ENCODE measurements at regions not wholly inside any gene's neighbourhood (a gene's known extent, or its start where the extent isn't known, plus 50 kb on each side); places are given as distances from the start of the nearest gene placed in this dataset.

GRCh38 chr13:104466016-104466415 lies 1399.8 kb upstream of the SLC10A2 start:
- no peak for DNase-seq (ENCODE audit: low read depth)

- no peak for DNase-seq (ENCODE audit: low read depth)
Observed at GRCh38 chr13:104461049-104461448, 1394.8 kb upstream of the SLC10A2 start.

DNA sequence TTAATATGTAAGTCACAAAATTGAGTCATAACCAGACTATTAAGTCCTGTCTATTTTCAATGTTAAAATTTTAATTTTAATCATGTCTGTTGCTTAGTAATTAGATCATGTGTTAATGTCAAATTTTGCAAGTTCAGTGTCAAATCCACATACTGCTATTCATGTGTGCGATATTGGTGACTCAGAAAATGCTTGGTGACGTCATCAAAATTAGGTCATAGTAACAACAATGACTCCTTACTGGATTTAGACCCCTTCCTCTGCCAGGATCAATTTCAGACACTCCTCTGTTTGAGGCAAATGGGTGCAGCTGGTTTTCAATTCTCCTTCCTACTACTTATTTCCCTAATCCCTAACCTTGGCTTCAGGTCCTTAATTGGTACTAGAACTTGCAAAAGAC lies 1394.3 kb upstream of the SLC10A2 start:
- no peak for DNase-seq (ENCODE audit: low read depth)

- no peak for DNase-seq (ENCODE audit: low read depth)
Observed at GRCh38 chr13:104450006-104450405, 1383.8 kb upstream of the SLC10A2 start.

GRCh38 chr13:104447348-104447747 lies 1381.1 kb upstream of the SLC10A2 start:
- no peak for DNase-seq (ENCODE audit: low read depth)

DNA sequence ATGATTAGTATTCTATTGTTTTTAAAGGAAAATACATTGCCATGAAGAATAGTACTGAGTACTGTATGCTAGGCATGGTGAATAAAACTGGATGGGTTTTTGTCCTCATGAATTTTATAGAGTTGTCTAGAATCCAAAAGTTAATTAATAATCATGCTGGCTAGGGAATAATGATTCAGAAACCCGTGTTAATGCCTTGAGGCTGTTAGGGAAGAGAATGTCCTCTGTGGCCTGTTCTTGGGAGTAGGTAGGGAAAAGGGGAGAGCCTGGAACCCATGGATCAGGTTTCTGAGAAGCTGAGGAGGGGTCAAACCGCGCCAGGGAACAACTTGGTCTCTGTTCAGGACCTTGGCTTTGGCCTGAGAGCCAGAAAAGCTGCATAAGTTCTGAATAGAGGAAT lies 1376.3 kb upstream of the SLC10A2 start:
- no peak for DNase-seq (ENCODE audit: low read depth)

DNA sequence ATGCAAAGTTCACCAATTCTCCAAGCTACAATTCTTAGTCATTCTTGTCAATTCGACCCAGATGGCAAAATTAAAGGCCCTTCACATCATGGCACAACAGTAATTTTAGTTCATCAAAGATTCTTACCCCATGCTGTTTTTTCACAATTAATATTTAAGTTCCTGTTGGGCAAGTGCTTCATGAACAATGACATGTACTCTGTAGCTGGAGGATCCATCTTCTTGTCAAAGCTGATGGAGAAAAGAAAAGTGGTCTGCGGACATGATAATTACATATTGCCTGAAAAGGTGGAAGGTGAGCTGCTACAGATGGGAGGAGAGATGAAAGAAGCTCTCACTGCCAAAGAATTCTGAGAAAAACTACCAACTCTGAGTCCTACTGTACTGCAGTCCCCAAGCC lies 1370.3 kb upstream of the SLC10A2 start:
- no peak for DNase-seq (ENCODE audit: low read depth)

GRCh38 chr13:104431895-104432294 lies 1365.7 kb upstream of the SLC10A2 start:
- DNase-seq (ENCODE audit: low read depth): no peak

DNA sequence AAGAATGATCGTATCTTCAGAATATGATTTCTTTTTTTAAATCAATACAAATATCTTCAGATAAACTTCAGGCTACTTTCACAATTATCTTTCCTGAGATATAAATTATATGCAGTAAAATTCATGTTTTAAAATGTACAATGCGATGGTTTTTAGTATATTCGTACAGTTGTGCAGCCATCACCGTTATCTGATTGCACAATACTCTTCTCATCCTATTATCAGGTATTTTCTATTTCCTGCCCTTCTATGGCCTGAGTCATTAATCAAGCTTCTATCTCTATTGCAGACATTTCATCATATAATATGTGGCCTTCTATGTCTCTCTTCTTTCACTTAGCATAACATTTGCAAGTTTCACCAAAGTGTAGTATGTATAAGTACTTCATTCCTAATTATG lies 1360.2 kb upstream of the SLC10A2 start:
- no peak for DNase-seq (ENCODE audit: low read depth)

DNA sequence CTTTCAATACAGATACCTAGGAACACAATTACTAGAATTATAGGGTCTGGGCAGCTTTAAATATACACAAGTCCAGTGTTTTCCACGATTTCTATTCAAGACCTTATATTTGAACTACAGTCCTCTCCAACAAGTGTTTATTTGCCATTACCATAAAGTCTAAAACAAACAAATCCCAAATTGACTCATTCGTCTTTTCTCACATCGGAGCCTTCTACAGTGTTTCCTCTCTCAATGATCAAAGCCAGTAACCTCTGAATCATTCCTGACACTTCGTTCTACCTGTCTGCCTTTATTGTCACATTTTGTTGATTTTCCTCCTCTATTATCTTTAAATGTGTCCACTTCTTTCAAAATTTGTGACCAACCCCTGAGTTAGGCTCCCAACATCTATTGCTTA lies 1356.5 kb upstream of the SLC10A2 start:
- DNase-seq (ENCODE audit: low read depth): no peak

DNA sequence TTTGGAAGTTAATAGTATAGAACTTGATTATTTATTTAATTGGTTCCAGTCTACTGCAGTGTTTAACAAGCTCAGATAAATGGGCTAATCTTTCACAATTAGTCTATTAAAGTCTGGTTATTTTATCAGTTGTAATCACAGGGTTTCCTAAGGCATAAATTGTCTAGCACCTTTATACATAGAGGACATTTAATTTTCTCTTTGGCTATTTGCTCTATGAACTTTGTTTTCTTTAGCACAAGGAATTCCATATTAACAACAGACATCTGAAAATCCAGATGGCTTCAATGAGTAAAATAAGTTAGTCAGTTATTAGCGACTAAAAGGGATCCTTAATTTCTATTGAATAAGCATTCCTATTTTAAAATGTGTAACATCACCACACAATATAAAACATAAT lies 1350.8 kb upstream of the SLC10A2 start:
- no peak for DNase-seq (ENCODE audit: low read depth)

- no peak for DNase-seq (ENCODE audit: low read depth)
Observed at GRCh38 chr13:104414771-104415170, 1348.6 kb upstream of the SLC10A2 start.

DNA sequence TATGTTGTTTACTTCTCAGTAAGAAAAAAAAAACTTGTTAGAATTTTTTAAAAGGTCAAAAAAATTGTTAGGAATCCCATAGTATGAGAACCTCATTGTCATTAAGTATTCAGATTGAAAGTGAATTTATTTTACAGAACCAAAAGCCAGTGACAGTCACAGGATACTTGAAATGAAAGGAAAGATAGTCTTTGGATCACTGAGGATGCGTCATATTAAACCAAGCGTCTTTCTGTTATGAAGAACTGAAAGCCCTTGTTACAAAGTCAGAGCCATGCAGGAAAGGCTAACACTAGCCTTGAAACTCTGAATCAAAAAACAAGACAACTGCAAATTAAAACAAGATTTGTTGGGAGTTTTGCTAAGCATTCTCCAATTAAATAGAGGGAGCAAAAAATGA lies 1348.0 kb upstream of the SLC10A2 start:
- no peak for DNase-seq (ENCODE audit: low read depth)

DNA sequence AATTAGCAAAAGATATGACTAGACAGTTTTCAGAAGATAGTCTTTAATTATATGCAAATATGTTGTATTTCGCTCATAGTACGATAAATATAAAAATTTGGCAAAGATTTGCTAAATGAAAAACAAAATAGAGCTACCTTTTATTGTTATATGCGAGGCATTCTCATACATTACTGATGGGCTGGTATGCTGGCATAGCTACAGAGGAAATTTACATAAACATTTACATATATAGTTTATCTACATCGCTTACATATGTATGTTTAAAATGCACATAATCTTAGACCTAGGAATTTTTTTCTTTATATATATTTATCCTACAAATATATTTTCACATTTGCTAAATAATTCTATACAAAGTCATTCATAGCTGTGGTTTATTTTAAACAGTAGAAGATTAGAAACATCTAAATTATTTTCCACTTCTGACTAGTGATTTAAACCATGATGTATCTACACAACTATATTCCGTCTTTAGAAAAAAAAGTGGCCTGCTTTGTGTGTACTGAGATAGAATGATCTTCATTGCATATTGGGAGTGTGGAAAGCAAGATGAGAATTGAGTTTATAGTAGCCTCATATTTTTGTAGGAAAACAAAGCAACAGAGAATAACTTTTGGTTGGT lies 1345.0 kb upstream of the SLC10A2 start:
- no peak for DNase-seq (ENCODE audit: low read depth)

DNA sequence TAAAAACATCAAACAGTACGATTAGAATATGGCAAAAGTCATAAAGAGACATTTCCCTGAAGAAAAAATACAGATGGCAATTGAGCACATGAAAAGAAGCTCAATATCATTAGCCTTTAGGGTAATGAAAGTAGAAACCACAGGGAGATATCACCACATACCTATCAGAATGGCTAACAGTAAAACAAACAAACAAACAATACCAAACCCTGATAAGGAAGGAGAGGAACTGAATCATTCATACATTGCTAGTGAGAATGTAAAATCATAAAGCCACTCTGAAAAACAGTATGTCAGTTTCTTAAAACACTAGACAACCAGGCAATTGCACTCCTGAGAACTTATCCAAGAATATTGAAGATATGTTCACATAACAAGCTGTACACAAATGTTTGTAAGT lies 1342.5 kb upstream of the SLC10A2 start:
- no peak for DNase-seq (ENCODE audit: low read depth)

- no peak for DNase-seq (ENCODE audit: low read depth)
Observed at GRCh38 chr13:104404325-104404724, 1338.1 kb upstream of the SLC10A2 start.

DNA sequence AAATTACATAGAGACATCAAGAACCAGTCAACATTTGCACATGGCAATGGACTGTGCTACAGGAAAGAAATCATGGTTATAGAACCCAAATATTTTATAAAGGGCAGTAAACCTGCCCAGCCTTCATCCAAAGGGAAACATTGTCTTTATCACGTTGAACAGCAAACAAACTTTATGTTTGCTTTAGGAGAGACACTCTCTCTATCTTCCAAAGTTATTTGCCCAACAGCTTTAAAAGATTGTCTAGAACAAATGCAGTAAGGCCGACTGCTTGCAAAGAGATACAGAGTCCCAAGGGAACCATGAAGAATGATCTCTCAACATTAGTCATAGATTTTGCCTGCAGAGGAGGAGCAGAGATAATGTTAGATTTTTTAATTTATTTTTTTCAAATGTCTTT lies 1323.5 kb upstream of the SLC10A2 start:
- DNase-seq (ENCODE audit: low read depth): no peak

GRCh38 chr13:104387510-104387909 lies 1321.3 kb upstream of the SLC10A2 start:
- DNase-seq (ENCODE audit: low read depth): no peak

DNA sequence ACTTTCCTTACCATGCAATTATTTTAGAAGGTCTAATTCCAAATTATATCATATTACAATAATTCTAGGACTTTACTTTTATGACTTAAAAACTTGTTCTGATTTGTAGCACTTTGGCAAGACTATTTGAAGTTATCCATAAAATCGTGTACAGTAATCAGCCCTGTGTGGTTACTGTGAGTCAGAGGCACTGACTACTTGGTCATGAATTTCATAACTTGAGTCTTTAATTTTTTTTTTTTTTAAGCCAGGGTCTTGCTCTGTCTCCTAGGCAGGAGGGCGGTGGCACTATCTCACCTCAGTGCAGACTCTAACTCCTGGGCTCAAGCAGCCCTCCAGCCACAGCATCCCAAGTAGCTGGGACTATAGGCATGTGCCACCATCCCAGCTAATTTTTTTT lies 1319.2 kb upstream of the SLC10A2 start:
- no peak for DNase-seq (ENCODE audit: low read depth)

DNA sequence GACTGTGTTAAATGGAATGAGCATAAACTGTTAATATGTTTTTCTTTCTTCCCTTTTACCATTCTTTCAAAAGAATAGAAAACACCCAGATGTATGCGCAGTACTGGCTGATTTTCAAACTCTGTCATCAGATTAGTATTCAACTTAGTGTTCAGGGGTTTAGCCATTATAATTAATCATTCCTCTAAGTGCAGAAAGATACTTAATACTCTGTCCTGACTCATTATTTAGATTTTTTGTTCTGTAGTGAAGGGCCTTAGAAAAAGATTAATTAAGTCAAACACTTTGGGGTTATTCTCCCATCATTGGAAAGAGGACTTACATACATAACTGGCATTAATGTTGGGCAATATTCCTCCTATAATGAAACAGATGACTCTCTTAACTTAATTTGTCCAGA lies 1316.7 kb upstream of the SLC10A2 start:
- peak; percentile 13 for DNase-seq (ENCODE audit: low read depth)

DNA sequence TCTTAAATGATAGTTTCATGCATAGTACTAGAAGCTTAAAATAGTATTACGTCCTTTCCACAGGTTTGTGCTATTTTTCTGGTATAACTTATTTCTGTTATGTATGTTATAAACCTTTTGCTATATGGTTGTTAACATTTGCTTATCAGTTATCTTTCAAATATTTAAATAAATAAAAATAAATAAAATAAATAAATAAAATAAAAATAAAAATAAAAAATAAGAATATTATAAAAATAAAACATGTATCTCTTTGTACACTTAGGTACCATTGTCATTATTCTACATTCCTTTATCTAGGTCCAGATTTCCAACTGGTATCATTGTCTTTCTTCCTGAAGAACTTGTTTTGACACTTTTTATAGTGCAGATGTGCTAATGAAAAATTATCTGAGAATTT lies 1310.4 kb upstream of the SLC10A2 start:
- DNase-seq (ENCODE audit: low read depth): no peak

DNA sequence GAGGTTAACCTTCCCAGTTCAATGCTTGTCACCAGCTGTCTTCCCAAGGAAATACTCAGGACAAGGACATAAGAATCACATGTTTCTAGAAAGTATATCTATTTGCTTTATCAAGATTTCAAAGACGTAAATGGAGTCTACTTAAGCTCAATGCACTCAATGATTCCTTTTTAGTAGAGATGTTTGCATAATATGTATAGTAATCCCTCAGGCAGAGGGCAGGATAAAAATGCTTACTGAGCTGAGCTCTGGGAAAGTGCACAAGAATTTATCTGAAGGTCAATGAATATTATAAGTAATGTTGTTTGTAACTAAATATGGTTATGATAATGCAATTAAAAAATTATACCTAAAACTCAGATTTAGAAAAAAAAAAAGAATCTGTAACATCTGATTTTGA lies 1309.4 kb upstream of the SLC10A2 start:
- no peak for DNase-seq (ENCODE audit: low read depth)

DNA sequence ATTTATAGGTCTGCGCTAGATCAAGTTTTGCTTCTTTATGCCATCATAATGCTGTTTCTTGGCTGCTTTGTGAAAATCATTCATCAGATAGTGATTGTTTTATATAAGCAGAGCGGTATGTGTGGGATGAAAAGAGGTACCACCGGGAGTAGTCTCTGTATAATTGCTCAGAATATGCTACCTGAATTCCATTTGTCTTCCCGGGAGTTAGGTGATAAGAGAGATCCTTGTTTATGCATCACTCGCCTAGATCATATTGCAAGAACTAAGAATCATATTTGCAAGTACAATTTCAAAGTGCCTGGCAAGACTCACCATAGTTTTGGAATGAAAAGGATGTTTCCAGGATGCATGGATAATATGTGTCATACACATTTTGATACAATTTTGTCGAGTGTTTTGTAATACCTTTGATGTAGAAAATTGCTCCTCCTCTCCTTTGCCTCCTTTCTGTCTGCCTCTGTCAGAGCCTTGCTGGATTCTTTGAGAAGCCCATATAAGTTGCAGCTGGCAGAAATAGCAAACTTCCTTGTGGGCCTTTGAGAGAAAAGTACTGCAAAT lies 1306.0 kb upstream of the SLC10A2 start:
- DNase-seq (ENCODE audit: low read depth): no peak

- DNase-seq (ENCODE audit: low read depth): no peak
Observed at GRCh38 chr13:104365430-104365829, 1299.2 kb upstream of the SLC10A2 start.

Measured in forelimb muscle (tissue), 1 donor.